Left kidney (tissue), 1 donor: ENCODE measurements at regions not wholly inside any gene's neighbourhood (a gene's known extent, or its start where the extent isn't known, plus 50 kb on each side); places are given as distances from the start of the nearest gene placed in this dataset.
"Not testable (repeated sequence)": the region's sequence is repeated elsewhere in the genome, so short reads cannot be mapped to it uniquely, and the experiment has no call there.

ENCODE experiments used
- DNase-seq: peaks from one replicate; pipeline ENCODE4 v3.0.0-alpha.2; 2013

DNA sequence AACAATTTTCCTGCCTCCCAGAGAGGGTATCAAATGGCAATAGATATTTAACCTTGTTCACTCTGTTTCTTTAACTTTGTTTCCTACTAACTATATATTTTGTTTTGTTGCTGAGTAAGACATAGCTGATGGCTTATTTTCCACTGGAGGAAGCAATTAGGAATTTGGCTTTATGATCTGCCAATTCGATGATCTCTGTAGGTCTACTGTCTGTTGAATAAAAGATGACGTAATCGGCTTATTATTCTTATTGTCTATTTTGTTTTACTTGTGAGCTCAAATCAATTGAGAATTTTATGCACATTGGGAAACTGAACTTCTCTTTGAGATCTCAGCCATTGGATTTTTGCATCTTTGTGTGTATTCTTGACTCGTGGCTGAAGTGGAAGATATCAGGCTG, 862.6 kb downstream of the EFNB2 start:
- DNase-seq: no peak

DNA sequence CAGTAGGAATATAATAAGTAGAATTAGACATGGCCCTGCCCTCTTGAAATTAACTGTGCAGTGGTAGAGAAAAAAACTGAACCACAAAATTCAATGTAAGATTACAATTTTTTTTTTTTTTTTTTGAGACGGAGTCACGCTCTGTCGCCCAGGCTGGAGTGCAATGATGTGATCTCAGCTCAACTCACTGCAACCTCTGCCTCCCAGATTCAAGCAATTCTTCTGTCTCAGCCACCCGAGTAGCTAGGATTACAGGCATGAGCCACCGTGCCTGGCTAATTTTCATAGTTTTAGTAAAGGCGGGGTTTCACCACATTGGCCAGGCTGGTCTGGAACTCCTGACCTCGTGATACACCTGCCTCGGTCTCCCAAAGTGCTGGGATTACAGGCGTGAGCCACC, 864.3 kb downstream of the EFNB2 start:
- DNase-seq: not testable (repeated sequence)

DNA sequence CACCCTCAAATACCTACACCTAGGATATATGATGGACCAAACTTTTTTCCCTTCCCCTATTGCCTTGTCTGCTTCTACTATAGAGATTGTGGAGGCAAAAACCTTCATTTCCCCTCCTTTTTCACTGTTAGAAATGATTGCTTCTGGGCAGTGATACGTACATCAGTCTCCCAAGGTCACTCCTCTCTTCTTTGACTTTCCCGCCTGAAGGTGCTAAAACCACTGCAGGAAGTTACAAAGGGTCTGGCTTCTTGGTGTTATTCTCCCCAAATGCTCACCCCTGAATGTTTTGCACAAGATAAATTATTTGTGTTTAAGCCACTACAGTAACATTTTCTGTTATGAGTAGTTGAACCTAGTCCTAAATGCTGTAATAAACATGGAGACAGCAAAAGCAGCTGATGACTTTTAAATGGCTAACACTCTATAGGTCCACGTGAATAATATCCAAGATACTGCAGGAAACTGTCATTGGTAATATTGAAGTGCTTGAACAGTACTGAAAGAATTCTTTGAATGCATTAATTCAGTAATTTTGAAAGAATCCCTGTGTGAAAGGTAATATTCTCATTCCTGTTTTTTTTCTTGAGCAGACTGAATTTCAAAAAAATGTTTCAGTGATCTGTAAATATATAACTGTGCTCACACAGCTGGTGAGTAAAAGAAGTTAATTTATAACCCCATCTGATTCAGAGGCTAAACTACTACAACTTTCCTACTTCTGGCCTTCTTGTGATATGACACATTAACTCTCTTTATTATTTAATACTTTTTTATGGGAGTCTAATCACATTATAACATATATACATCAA, 865.1 kb downstream of the EFNB2 start:
- DNase-seq: peak; percentile 24

DNA sequence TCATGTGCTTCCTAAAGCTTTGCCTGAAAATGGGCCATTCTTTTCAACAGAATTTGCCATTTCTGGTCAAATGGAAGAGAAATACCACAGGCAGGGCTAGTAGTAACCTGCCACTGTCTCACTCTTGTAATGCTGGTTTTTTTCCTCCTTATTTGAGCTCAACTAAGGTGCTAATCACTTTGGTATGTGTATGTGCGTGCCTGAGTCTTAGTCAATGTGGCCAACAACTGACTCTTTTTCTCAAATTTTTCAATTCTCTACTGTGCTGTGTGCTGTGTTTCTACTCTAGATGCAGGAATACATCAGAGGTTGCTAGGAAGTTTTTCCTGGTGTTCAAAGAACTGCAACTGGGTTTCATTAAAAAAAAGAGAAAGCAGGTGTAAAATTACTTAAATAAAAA, 870.2 kb downstream of the EFNB2 start:
- DNase-seq: no peak

DNA sequence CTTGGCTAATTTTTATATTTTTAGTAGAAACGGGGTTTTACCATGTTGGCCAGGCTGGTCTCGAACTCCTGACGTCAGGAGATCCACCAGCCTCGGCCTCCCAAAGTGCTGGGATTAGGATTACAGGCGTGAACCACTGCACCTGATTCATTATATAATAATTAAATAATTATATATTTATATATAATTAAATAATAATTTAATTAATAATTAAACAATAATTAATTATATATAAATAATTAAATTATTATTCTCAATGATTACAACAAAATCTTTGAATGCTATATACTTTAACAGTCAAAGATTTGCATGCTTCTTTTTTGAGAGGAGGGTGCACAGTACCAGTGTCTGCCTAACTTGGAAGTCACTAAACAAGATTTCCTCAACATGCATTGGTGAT, 872.3 kb downstream of the EFNB2 start:
- DNase-seq: no peak

DNA sequence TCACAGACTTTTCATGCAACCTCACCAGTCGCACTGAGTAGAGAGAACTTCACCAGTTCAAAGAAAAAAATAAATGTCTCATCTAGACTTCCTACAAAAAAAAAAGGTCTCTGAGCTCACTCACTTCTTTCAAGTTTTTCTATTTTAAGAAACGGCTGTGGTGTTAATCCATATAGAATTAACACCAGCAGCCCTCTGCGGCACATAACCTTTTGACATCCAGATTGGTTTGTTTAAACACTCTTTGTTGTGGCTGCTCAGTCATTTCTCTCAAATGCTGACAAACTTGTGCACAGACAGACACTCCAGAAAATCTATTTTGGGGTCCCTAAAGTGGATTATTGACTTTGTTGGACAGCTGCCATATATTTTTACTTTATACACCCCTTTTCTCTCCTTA, 874.9 kb downstream of the EFNB2 start:
- no peak for DNase-seq

DNA sequence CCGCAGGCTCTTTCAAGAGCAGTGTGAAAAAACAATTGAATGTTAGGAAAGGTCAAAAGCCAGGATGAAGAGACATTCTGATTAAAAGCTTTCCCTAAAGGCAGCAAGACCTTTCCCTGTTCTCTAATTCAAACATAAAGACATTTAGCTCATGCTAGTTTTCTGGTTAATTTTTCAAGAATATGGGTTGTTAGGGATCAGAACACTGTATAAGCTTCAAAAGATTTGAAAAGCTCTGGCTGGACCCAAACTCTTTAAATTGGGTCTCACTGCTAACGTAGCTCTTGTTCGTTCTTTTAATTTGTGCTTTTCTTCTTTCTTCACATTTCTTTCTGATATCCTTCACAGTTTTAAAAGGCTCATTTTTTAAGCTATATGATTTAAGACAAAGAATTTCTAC, 877.0 kb downstream of the EFNB2 start:
- DNase-seq: no peak

DNA sequence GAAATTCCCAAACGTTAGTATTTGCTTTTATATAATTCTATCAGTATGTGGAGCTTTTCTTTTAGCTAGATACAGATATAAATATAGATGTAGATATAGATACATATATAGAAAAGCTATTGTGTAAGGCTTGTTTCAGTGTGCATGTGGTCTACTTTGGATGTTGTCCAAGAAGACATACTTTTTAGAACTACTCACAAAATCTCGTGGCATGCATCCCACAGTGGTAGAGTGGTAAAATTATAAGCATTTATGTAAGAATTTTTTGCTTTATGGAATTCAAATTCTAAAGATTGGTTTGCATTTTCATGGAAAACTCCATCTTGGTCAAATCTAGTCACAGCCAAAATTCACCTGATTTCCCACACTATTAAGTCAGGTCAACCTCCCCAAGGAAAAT, 880.4 kb downstream of the EFNB2 start:
- no peak for DNase-seq

DNA sequence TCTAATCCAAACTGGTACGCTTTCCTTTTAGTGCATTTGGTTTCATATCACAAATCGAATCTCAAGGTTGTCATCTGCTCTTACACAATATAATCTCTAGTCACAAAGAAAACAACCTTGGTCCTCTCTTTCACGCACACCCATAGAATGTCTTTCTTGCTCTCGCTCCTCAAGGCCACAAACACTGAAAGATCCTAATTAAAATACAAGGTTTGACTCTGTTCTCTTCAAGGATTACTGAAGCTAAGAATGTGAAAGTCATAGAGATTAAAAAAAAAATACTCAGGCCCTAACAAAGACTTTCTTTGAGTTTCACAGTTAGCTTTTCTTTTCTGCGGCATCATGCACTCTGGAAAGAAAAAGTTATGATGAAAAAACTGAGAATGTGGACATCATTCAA, 891.5 kb downstream of the EFNB2 start:
- DNase-seq: no peak

DNA sequence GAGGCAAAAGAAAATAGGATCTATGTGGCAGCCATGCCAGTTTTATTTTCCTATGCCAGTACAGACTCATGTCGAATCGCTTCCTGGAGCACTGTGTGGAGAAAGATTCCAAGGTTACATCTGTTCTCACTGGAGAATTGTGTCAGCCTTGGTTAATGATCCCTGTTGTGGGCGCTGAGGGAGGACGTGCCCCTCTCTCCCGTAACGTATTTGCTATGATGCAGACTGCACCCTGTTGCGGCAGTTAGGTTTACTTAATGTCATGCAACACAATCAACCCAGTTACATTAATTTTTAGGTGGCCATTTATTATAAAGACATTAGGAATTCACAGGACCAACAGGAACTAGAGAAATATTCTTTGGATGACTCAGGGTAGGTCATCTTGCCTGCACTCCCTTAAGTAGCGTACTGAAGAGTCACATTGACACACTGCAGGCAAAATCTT, 892.9 kb downstream of the EFNB2 start:
- DNase-seq: no peak

DNA sequence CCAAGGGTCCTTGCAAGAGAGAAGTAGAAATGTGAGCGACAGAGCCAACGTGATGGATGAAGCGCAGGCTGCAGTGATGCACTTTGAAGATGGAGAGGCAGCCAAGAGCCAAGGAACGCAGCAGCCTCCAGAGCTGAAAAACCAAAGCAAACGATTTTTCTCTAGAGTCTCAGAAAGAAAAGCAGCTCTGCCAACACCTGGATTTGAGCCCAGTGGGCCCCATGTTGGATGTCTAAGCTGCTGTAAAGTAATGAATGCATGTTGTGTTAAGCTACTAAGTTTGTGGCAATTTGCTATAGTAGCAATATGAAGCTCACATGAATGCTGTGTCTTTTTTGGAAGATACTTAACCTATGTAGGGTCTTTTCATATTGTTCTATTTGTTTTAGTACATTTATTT, 894.3 kb downstream of the EFNB2 start:
- no peak for DNase-seq

DNA sequence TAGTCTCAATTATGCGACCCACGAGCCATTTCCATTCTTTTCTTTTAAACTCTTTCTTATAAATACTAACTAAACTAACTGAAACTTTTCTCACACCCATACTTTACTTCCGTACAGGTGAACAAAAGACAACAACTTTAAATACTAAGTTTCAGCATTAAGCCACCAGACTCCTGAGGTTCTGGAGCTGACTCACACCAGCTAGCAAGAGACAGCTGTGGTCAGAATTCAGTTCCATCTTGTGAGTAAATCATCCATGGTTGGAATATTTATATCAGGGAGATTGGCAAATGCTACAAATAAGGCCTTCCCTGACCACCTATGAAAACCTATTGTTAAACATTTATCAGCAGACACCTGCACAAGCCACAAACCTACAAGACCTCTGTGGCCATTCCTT, 897.0 kb downstream of the EFNB2 start:
- no peak for DNase-seq

DNA sequence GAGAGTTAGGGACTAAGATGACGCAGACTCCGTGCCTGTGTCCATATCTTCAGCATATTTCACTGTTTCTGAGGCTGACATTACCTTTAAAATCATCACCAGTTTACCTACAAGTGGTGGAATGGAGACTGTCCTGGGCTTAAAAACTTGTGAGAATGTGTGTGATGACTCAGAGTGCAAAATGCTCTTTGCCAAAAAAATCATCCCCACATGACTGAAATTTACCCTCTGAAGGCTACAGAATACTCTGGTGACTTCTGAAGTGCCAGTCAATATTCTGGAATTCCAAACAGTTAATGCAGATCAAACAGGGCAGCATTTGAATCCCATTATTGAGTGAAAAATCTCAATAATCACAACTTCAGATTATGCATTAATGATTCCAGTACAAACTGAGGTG, 901.4 kb downstream of the EFNB2 start:
- DNase-seq: no peak

DNA sequence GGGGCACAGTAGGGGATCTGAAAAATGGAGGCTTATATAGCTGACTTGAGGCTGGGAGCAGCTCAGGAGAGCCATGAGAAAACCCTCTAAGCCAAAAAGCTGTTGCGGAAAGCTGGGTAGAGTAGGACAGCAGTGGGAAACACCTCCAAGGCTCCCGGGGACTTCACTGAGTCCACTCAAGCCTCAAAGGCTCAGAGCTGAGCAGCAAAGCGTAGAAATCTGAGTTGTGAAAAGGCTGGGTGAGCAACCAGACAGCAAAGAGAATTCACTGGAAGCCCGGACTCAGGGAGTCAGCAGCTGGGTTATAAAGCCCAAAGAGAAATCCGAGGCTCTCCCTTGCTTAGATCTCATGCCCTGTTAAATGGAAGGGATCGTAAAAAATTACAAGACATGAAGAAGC, 905.0 kb downstream of the EFNB2 start:
- DNase-seq: no peak

DNA sequence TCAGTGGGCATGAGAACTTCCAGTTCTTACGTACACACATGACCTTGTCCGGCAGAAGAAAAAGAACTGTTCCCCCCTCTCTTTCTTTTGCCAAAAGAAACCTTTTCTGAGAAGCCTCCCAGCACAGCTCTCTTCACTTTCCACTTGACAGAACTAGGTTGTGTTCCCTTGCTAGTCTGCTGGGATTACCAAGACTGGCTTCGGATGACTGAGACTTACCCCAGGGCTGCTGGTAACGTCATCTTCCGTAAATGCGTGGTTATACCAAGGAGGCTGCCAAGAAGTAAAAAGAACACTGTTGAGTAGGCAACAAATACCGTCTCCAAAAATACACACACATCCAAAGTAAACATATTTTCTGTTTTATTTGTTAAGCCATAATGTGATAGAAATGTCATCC, 908.2 kb downstream of the EFNB2 start:
- DNase-seq: no peak

DNA sequence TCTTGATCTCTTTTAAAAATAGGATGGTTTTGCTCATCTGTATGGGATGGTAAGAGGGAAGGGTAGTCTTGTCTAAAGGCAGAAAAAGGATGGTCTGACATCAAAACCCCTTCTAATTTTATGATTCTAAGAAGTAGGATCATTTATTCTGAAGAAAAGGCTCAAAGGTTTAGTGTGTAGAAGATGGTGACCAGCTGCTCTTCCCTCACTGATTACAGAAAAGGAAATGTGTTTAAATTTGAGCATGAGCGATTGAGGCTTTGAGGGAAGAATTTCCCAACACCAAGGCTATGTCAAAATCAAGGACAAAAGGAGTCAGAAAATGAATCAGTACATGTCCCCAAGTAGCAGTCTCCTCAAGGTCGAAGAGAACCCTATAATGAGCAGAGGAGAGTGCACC, 909.8 kb downstream of the EFNB2 start:
- no peak for DNase-seq

DNA sequence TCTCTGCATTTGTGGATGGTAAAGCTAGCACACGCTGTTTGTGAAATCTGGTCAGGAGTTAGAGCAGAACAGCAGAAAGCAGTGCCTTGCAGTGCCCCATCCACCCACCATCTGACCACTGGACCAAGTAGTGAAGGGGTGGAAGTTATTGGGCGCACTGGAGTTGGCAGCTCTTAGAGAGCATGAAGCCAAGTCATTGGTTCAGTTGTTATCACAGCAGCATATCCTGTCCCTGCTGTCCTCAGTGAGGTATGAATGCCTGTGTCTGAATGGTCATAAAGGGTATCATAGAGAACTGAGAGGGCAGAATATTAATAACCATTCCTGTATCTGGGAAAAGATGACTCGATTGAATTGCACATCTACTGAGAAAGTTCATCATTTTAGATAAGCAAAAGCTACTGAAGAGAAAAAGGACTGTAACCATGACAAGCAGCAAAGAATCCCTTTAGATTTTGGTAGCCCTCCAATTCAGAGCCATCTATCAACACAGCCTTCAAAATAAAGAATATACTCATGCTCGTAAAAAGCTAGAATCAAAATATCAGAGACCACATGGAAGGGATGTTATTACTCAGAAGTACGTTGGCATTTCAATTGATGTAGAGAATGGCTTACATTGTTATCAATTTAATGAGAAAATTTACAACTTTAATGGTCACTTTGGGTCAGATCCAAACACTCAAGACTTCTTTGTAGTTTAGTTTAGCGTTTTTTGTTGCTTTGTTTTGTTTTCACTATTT, 919.0 kb downstream of the EFNB2 start:
- no peak for DNase-seq

DNA sequence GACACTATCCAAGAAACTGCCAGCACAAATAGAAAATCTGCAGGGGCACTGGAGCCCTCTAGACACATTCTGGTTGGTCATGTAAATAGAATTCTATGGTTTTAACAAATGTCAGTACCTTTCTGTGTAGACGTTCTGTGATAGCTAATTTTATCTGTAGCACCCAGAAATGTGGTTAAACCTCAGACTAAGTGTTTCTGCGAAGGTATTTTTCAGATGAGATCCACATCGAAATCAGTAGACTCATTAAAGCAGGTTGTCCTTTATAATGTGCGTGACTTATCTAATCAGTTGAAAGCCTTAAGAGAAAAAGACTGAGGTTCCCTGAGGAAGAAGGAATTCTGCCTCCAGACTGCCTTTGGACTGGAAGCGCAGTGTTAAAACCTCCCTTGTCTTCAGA, 922.9 kb downstream of the EFNB2 start:
- DNase-seq: no peak

DNA sequence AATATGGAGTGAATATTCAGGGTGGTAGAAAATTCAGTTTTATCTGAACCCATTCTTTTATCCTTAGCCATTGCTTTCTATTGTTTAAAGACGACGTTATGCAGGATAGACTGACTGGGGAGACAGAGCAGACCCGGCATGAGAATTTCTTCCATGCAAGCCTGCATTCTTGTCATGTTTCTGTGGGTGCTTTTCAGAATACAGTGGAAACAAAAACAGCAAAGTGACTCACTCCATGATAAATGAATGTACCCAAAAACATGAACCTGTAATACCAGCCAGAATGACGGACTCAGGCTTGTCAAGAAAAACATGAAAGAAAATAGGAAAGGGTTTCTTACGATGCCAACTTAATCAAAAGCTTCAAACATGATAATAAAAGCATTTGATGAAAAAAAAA, 924.0 kb downstream of the EFNB2 start:
- DNase-seq: no peak

DNA sequence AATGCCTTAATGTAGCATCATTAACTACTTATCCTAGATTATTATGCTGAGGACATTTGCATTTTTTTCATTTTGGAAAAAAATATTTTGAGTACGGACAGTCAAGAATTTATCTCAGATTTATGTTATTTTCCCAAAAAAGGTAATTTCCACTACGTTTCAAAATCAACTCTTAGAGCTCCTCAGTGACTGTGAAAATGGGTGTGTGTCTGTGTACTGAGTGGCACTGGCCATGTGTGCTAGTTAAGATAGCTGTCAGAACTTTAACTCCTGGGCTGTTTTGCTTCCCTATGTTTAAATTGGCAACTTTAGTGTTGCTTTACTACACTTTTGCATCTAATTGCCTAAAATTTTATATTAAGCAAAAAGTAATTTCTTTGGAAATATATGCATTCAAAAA, 927.4 kb downstream of the EFNB2 start:
- no peak for DNase-seq

DNA sequence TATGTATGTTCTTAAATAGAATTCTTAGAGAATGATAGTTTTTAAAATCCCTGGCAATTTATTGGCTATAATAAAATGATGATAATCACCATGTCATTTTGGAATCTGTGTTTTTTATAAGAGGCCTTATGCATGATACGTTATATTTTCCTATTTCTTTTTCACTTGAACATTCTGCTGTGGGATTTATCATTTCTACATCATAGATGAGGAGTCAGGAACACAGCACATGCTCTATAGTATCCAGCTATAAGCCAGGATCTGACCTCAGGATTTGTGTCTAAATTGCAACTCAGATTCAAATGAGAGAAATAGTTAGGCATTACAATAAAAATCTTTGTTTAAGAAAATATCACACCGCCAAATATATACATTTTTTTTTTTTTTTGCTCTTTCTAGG, 928.0 kb downstream of the EFNB2 start:
- no peak for DNase-seq

DNA sequence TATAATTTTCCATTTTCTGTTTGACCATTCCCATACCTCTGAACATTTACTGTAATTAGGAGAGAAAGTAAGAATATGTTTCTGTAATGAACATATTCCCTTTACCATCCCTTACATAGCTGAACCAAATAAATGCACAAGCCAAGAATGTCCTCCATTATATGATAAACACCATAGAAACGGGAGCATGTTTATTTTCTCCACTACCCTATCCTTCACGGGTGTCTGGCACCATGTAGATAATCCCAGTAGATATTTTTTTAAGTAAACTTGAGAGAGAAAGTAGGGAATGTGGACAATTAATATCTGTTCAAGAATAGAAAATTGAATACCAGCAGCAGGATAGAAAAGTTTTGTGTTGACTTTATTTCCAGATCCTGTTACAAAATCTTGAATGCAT, 928.4 kb downstream of the EFNB2 start:
- no peak for DNase-seq

DNA sequence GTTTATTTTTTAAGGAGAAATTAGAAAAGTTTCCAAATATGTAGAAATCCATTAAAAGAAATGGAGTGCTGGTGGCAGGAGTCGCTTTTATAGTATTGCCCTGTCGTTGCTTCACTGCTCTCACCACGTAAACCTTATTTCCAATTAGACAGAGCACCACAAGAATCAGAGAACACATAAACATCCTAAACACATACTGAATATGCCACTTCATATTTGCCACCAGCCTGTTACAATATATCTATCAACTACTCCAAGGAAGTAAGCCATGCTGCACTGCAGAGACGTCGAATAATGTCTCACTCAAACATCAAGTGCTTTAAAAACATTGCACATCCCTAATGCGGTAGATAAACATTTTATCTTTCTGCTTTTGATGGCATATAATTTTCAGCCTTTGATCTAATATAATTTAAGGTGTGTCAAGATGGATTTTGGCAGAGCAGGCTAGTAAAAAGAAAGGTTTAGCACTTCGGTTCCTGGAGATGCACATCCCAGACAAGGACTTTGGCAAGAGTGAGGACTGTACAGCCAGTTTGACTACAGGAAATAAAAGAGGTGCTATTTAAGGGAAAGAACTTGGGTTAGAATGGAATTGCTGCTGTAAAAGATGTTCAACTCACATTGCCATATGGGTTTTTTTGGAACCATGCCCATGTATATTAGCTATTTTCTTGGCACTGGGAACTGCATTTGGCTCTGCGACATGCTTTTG, 932.3 kb downstream of the EFNB2 start:
- DNase-seq: no peak
